Left ventricle myocardium inferior (tissue), 1 donor: ENCODE measurements at regions not wholly inside any gene's neighbourhood (a gene's known extent, or its start where the extent isn't known, plus 50 kb on each side); places are given as distances from the start of the nearest gene placed in this dataset.

Source experiments
- DNase-seq: peaks from one replicate; pipeline ENCODE4 v3.0.0-alpha.2; 2020
- H3K27ac ChIP-seq: fragments of 200-600 bp; replicated peaks from 2 replicates; pipeline ENCODE4 v1.8.0; 2021
- H3K27me3 ChIP-seq: fragments of 200-600 bp; 2 replicates; pipeline ENCODE4 v1.8.0; 2021; ENCODE audit warnings: low read depth
- H3K36me3 ChIP-seq: fragments of 200-600 bp; 2 replicates; pipeline ENCODE4 v1.8.0; 2021
- H3K4me1 ChIP-seq: fragments of 200-600 bp; 2 replicates; pipeline ENCODE4 v1.8.0; 2021
- H3K4me3 ChIP-seq: fragments of 200-600 bp; 2 replicates; pipeline ENCODE4 v1.8.0; 2021; ENCODE audit warnings: mild to moderate bottlenecking, moderate library complexity
- H3K9me3 ChIP-seq: fragments of 200-600 bp; replicated peaks from 2 replicates; pipeline ENCODE4 v1.8.0; 2021
- intact Hi-C: fragments of 100-400 bp; cut with micrococcal nuclease; formaldehyde crosslinking; loops from one replicate; pipeline ENCODE4 v1.11.0; 2022
- TF ChIP-seq, protein P1 (sequence below): fragments of 200-600 bp; IDR thresholded peaks from 2 replicates; pipeline ENCODE4 v1.8.0; 2021; ENCODE audit warnings: antibody characterized with exemption, mild to moderate bottlenecking, borderline replicate concordance
- donor health status: DM: no; HTN: yes; CAD: no; lungs with severe emphysema.

DNA sequence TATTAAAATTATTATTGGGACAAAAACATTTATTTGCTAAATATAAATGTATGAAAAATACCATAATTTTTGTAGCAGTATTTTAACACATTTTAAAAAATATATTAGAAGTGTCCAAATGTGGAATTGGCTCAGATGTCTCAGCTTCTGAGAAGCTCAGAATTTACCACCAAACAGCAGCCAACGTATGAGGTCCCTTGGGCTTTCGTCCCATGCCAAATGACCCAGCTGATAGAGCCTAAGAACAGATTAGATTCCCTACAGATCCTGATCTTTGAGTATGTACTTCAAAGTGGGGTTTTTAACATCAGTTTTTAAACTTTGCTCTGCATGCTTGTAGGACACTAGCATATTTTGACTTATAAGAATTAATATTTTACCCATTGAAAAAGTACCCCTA lies 77.3 kb upstream of the RPS23 start:
- intact Hi-C loops = loop anchor here (10.0 kb wide), 1 partner anchor 1209 kb away; no protein-coding TSS in a partner anchor
- Histone ChIP-seq H3K36me3 (no peaks in the 10 kb centered on the region), H3K9me3 (no peaks in the 10 kb centered on the region), H3K4me1 (peaks cover 46% of the 10 kb centered on the region), H3K27ac (peak overlapping the region; percentile 82), H3K4me3 (no peak overlapping the region), H3K27me3 (no peaks in the 10 kb centered on the region)
- DNase-seq = peak; percentile 34
- TF ChIP-seq, protein P1, sequence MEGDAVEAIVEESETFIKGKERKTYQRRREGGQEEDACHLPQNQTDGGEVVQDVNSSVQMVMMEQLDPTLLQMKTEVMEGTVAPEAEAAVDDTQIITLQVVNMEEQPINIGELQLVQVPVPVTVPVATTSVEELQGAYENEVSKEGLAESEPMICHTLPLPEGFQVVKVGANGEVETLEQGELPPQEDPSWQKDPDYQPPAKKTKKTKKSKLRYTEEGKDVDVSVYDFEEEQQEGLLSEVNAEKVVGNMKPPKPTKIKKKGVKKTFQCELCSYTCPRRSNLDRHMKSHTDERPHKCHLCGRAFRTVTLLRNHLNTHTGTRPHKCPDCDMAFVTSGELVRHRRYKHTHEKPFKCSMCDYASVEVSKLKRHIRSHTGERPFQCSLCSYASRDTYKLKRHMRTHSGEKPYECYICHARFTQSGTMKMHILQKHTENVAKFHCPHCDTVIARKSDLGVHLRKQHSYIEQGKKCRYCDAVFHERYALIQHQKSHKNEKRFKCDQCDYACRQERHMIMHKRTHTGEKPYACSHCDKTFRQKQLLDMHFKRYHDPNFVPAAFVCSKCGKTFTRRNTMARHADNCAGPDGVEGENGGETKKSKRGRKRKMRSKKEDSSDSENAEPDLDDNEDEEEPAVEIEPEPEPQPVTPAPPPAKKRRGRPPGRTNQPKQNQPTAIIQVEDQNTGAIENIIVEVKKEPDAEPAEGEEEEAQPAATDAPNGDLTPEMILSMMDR = no peak

DNA sequence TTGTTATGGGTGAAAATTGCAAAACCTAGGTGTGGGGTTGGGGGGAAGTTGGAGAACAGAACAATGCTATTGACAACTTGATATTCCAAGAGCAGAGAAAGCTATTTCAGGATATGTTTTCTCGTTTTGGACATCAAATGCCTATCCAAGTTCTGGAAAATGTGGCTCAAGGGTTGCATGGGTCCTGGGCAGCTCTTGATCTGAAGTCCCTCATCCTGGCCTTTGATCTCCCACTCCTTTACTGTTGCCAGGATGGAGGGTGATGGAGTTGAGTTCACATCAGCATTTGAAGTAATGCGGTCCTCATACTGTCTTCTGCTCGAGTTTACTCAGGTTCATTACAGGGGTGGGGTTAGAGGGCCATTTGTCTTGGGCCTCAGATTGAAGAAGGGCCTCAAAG lies 76.9 kb upstream of the RPS23 start:
- no peak for DNase-seq
- H3K9me3 ChIP-seq = no peaks in the 10 kb centered on the region
- no peak overlapping the region for H3K4me3 ChIP-seq
- no peaks in the 10 kb centered on the region for H3K36me3 ChIP-seq
- peak overlapping the region; percentile 82 for H3K27ac ChIP-seq
- no peaks in the 10 kb centered on the region for H3K27me3 ChIP-seq
- TF ChIP-seq, protein P1 = no peak
- intact Hi-C loops = loop anchor here (10.0 kb wide), 1 partner anchor 1210 kb away; no protein-coding TSS in a partner anchor
- H3K4me1 ChIP-seq = peaks cover 46% of the 10 kb centered on the region

DNA sequence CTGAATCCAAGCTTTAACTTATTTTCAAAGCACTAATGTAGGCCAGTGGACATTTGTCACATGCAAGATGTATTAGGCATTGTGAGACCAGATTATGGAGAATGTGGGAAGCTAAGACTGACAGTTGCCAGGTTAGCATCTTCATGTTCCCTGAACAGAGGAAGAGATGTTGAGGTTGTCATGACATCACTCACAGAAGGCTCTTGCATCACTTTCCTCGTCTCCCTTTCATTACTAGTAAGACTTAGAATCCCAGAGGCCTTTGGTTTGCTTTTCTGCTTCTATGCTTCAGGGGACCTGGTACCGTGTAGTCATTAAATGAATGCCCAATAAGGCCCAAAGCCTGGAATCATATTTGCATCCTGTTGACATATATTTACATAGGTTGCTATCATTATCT lies 76.4 kb upstream of the RPS23 start:
- no peak for DNase-seq
- H3K9me3 ChIP-seq = no peaks in the 10 kb centered on the region
- H3K4me1 ChIP-seq = peaks cover 48% of the 10 kb centered on the region
- TF ChIP-seq, protein P1 = no peak
- no peak overlapping the region for H3K4me3 ChIP-seq
- peak overlapping the region; percentile 82 for H3K27ac ChIP-seq
- H3K27me3 ChIP-seq = no peaks in the 10 kb centered on the region
- intact Hi-C loops = loop anchor here (5.0 to 10.0 kb wide), 2 partner anchors 288 to 1210 kb away; no protein-coding TSS in a partner anchor
- no peaks in the 10 kb centered on the region for H3K36me3 ChIP-seq

DNA sequence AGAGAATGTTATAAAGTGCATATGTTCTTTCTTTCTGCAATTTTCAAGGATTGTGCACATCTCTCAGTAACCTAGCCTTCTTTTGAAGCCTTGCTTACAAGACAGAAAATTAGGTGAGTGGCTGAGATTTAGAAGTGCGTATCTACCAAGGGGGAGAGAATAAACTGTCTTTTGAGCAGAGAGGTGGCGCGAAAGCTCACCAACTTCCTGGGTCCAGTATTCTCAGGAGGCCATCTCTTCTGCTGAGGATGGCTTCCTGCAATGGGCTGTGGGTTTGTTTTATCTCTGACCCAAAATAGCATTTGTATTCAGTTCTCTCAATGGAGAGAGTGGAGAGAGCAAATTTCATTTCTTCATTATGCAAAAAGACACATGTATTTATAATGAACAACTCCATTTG lies 75.4 kb upstream of the RPS23 start:
- Histone ChIP-seq H3K27ac (peak overlapping the region; percentile 74), H3K4me3 (no peak overlapping the region), H3K27me3 (no peaks in the 10 kb centered on the region), H3K9me3 (no peaks in the 10 kb centered on the region), H3K36me3 (no peaks in the 10 kb centered on the region), H3K4me1 (peaks cover 53% of the 10 kb centered on the region)
- intact Hi-C loops = loop anchor here (5.0 to 10.0 kb wide), 2 partner anchors 289 to 1211 kb away; no protein-coding TSS in a partner anchor
- DNase-seq = no peak
- TF ChIP-seq, protein P1 = no peak

DNA sequence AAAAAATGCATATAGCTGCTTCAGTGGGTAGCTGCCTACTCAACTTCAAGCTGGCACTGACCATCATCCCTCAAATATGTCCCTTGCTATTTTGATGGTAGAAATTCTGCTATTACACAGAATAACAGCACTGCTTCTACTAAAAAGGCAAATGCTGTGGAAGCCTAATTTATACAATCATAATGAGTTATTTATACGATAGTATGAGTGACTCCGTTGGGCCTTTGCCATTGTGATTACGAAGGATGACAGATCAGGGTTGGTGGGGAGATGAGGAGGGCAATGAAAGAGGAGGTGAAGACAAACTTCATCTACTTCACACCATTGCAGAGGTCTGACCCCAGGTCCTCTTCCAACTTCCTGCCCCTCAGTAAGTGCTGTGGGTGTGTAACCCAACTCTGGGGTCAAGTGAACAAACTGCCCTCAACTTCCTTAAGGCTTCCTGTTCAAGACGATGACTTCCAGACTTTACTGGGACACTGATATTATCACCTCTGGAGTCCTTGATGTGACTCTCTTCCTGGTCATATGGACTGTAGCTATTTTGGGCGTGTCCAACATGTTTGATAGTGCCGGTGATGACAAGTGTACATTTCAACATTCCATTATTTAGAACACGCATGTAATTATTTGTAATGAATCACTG lies 74.1 kb upstream of the RPS23 start:
- H3K27ac ChIP-seq = peak overlapping the region; percentile 74
- DNase-seq = no peak
- intact Hi-C loops = loop anchor here (5.0 to 10.0 kb wide), 2 partner anchors 290 to 1213 kb away; no protein-coding TSS in a partner anchor
- TF ChIP-seq, protein P1 = no peak
- H3K4me3 ChIP-seq = no peak overlapping the region
- no peaks in the 10 kb centered on the region for H3K36me3 ChIP-seq
- no peaks in the 10 kb centered on the region for H3K9me3 ChIP-seq
- peaks cover 53% of the 10 kb centered on the region for H3K4me1 ChIP-seq
- no peaks in the 10 kb centered on the region for H3K27me3 ChIP-seq
